IMR-90 (cell line): ENCODE measurements at regions not wholly inside any gene's neighbourhood (a gene's known extent, or its start where the extent isn't known, plus 50 kb on each side); places are given as distances from the start of the nearest gene placed in this dataset.

ENCODE experiments used
- ATAC-seq: fragments of 200-7000 bp; cut with Tn5 transposase; 2 replicates; pipeline ENCODE4 v1.9.1; 2020; ENCODE audit warnings: low read depth, mild to moderate bottlenecking, moderate library complexity
- BruUV-seq: library from RNA; stranded (reverse); fragments of 400-500 nt; replicated peaks from 2 replicates; lab custom pipeline; 2021; lab: Mats Ljungman, UMichigan
- CTCF ChIA-PET: fragments of 300-600 bp; formaldehyde crosslinking; extraction: SDS; loops from one replicate; lab custom pipeline; 2021; ENCODE audit warnings: antibody characterized with exemption; lab: Yijun Ruan, JAX
- POLR2A ChIA-PET: fragments of 300-600 bp; sonication (Branson Sonifier 250); formaldehyde crosslinking; loops from one replicate; lab custom pipeline; 2022; ENCODE audit warnings: antibody characterized with exemption; ENCODE audit not compliant: unreplicated experiment; lab: Charles Lee
- DNase-seq: peaks from one replicate; pipeline ENCODE4 v3.0.0; 2013
- H2AFZ ChIP-seq: replicated peaks from 2 replicates; pipeline ENCODE3; 2013; ENCODE audit warnings: low read length, mild to moderate bottlenecking; ENCODE audit not compliant: poor library complexity
- H2AK5ac ChIP-seq: 2 replicates; pipeline ENCODE4 v1.6.1; 2013; ENCODE audit warnings: low read depth, low read length, inconsistent platforms
- H2AK9ac ChIP-seq: replicated peaks from 2 replicates; pipeline ENCODE3; 2013; ENCODE audit warnings: mild to moderate bottlenecking, low read depth, low read length, moderate library complexity; ENCODE audit not compliant: poor library complexity
- H2BK120ac ChIP-seq: 2 replicates; pipeline ENCODE4 v1.6.1; 2013; ENCODE audit warnings: low read depth, low read length, inconsistent platforms
- H2BK15ac ChIP-seq: 3 replicates; pipeline ENCODE4 v1.6.1; 2013; ENCODE audit warnings: low read depth, low read length, inconsistent platforms
- H2BK20ac ChIP-seq: 2 replicates; pipeline ENCODE4 v1.6.1; 2013; ENCODE audit warnings: low read depth, mild to moderate bottlenecking, inconsistent platforms, low read length, moderate library complexity
- H2BK5ac ChIP-seq: 2 replicates; pipeline ENCODE4 v1.6.1; 2013; ENCODE audit warnings: mild to moderate bottlenecking, low read depth, low read length, inconsistent platforms; ENCODE audit not compliant: poor library complexity, severe bottlenecking
- H3K14ac ChIP-seq: replicated peaks from 2 replicates; pipeline ENCODE4 v1.6.1; 2013; ENCODE audit warnings: low read depth, low read length, inconsistent platforms
- H3K18ac ChIP-seq: 2 replicates; pipeline ENCODE4 v1.6.1; 2013; ENCODE audit warnings: low read depth, low read length, control low read depth
- H3K23ac ChIP-seq: 2 replicates; pipeline ENCODE4 v1.6.1; 2013; ENCODE audit warnings: low read depth, low read length, inconsistent platforms
- H3K27ac ChIP-seq: 2 replicates; pipeline ENCODE4 v1.5.1; 2013; ENCODE audit warnings: mild to moderate bottlenecking, control low read depth, low read length; ENCODE audit not compliant: insufficient read depth
- H3K27me3 ChIP-seq: 2 replicates; pipeline ENCODE4 v1.6.1; 2013; ENCODE audit warnings: low read length; ENCODE audit not compliant: control insufficient read depth, insufficient read depth
- H3K36me3 ChIP-seq: 2 replicates; pipeline ENCODE4 v1.6.1; 2013; ENCODE audit warnings: low read length, mixed read lengths; ENCODE audit not compliant: control insufficient read depth, insufficient read depth
- H3K4ac ChIP-seq: 2 replicates; pipeline ENCODE4 v1.6.1; 2013; ENCODE audit warnings: low read depth, low read length, inconsistent platforms
- H3K4me1 ChIP-seq: 2 replicates; pipeline ENCODE4 v1.6.1; 2013; ENCODE audit warnings: low read length, mixed read lengths; ENCODE audit not compliant: control insufficient read depth, insufficient read depth
- H3K4me2 ChIP-seq: 2 replicates; pipeline ENCODE4 v1.6.1; 2013; ENCODE audit warnings: low read depth, mild to moderate bottlenecking, control low read depth, low read length, moderate library complexity
- H3K4me3 ChIP-seq: 2 replicates; pipeline ENCODE4 v1.5.1; 2013; ENCODE audit warnings: low read depth, mild to moderate bottlenecking, control low read depth, low read length, moderate library complexity; ENCODE audit not compliant: insufficient read depth
- H3K56ac ChIP-seq: 2 replicates; pipeline ENCODE4 v1.6.1; 2013; ENCODE audit warnings: low read length, inconsistent platforms; ENCODE audit not compliant: insufficient read depth; ENCODE audit errors: extremely low read depth
- H3K79me1 ChIP-seq, 2 experiments: 2 replicates each; pipeline ENCODE4 v1.6.1; 2013; ENCODE audit warnings: low read length in 2 of 2, inconsistent platforms in 1 of 2, low read depth in 1 of 2
- H3K9ac ChIP-seq: 2 replicates; pipeline ENCODE4 v1.6.1; 2013; ENCODE audit warnings: low read depth, low read length, control low read depth
- H3K9me1 ChIP-seq: 2 replicates; pipeline ENCODE4 v1.6.1; 2013; ENCODE audit warnings: low read length, inconsistent platforms; ENCODE audit not compliant: insufficient read depth
- H3K9me3 ChIP-seq: 2 replicates; pipeline ENCODE4 v1.6.1; 2013; ENCODE audit warnings: low read length; ENCODE audit not compliant: control insufficient read depth, insufficient read depth
- H4K20me1 ChIP-seq: 2 replicates; pipeline ENCODE4 v1.6.1; 2013; ENCODE audit warnings: low read length, inconsistent platforms; ENCODE audit not compliant: insufficient read depth
- H4K5ac ChIP-seq: 2 replicates; pipeline ENCODE4 v1.6.1; 2013; ENCODE audit warnings: mild to moderate bottlenecking, low read depth, low read length, control low read depth
- H4K8ac ChIP-seq, 2 experiments: 2 replicates each; pipeline ENCODE4 v1.6.1; 2013; ENCODE audit warnings: low read depth in 2 of 2, low read length in 2 of 2, control low read depth in 1 of 2, inconsistent platforms in 1 of 2
- H4K91ac ChIP-seq: 2 replicates; pipeline ENCODE4 v1.6.1; 2013; ENCODE audit warnings: low read depth, low read length, inconsistent platforms; ENCODE audit not compliant: insufficient read depth
- BHLHE40 ChIP-seq: fragments of 150-350 bp; IDR thresholded peaks from 2 replicates; pipeline ENCODE4 v1.6.1; 2016; ENCODE audit warnings: mild to moderate bottlenecking, low read depth, low read length
- CEBPB ChIP-seq: IDR thresholded peaks from 2 replicates; pipeline ENCODE4 v1.6.1; 2012; ENCODE audit warnings: low read depth, low read length, improper control_type of control experiment
- CHD1 ChIP-seq: IDR thresholded peaks from 2 replicates; pipeline ENCODE4 v1.6.1; 2012; ENCODE audit warnings: low read depth, low read length, improper control_type of control experiment
- ELK1 ChIP-seq: fragments of 150-350 bp; IDR thresholded peaks from 2 replicates; pipeline ENCODE4 v1.6.1; 2016; ENCODE audit warnings: low read depth, mild to moderate bottlenecking, low read length, moderate library complexity, borderline replicate concordance
- MAFK ChIP-seq: IDR thresholded peaks from 2 replicates; pipeline ENCODE4 v1.6.1; 2012; ENCODE audit warnings: low read depth, low read length, improper control_type of control experiment
- POLR2A ChIP-seq: IDR thresholded peaks from 2 replicates; pipeline ENCODE4 v1.6.1; 2012; ENCODE audit warnings: mild to moderate bottlenecking, low read depth, low read length
- RAD21 ChIP-seq: IDR thresholded peaks from 2 replicates; pipeline ENCODE4 v1.6.1; 2012; ENCODE audit warnings: low read length, improper control_type of control experiment
- RCOR1 ChIP-seq: IDR thresholded peaks from 2 replicates; pipeline ENCODE4 v1.6.1; 2012; ENCODE audit warnings: mild to moderate bottlenecking, low read length, improper control_type of control experiment; ENCODE audit not compliant: insufficient replicate concordance
- RFX5 ChIP-seq: IDR thresholded peaks from 2 replicates; pipeline ENCODE4 v1.8.0; 2012; ENCODE audit warnings: low read depth, mild to moderate bottlenecking, low read length, moderate library complexity
- SMC3 ChIP-seq: fragments of 150-350 bp; IDR thresholded peaks from 2 replicates; pipeline ENCODE4 v1.6.1; 2016; ENCODE audit warnings: low read depth, mild to moderate bottlenecking, antibody characterized with exemption, low read length, moderate library complexity
- WGBS, 2 experiments: methylation state at CpG; one replicate each; pipeline versions ENCODE4 v1.1.5 to v1.1.7; 2013; ENCODE audit warnings: missing lambda C conversion rate in 2 of 2; ENCODE audit not compliant: insufficient read length in 1 of 2; ENCODE audit errors: extremely low coverage in 2 of 2; 5-methylcytosine and 5-hydroxymethylcytosine counted together
- dilution Hi-C: fragments of 300-500 bp; cut with HindIII; formaldehyde crosslinking; loops from one replicate; pipeline ENCODE4 v1.14.3; 2018; ENCODE audit warnings: low sequenced_read_pairs; ENCODE audit not compliant: unreplicated experiment
- in situ Hi-C: fragments of 300-500 bp; cut with MboI; formaldehyde crosslinking; loops from 3 replicates; pipeline ENCODE4 v1.14.3; 2019; ENCODE audit warnings: low sequenced_read_pairs, inconsistent platforms, mixed read lengths
- intact Hi-C: fragments of 100-400 bp; cut with micrococcal nuclease; formaldehyde crosslinking; loops from 2 replicates; pipeline ENCODE4 v1.10.0; 2022

GRCh38 chr5:22988937-22989336 is 135.8 kb upstream of the CDH12 start:
- no peak for TF ChIP-seq POLR2A
- no peak for TF ChIP-seq RCOR1
- TF ChIP-seq RAD21: no peak
- TF ChIP-seq BHLHE40: no peak
- no peak for TF ChIP-seq SMC3
- TF ChIP-seq CEBPB: no peak
- no peak for TF ChIP-seq ELK1
- TF ChIP-seq RFX5: no peak
- TF ChIP-seq CHD1: no peak
- no peak for TF ChIP-seq MAFK
- POLR2A ChIA-PET: no interaction called here

More at GRCh38 chr5:22988937-22989336, 135.8 kb upstream of the CDH12 start:
- Histone ChIP-seq H3K4ac (no peak overlapping the region), H2BK20ac (no peak overlapping the region), H3K79me1 (no peaks in the 10 kb centered on the region), H3K9me3 (peaks cover 7% of the 10 kb centered on the region), H3K36me3 (no peaks in the 10 kb centered on the region), H3K4me2 (no peak overlapping the region), H3K4me3 (no peak overlapping the region), H3K18ac (no peak overlapping the region), H4K5ac (no peak overlapping the region), H3K27ac (no peak overlapping the region), H2BK15ac (no peak overlapping the region), H2BK120ac (no peak overlapping the region), H3K4me1 (no peaks in the 10 kb centered on the region), H2BK5ac (no peak overlapping the region), H2AK5ac (no peak overlapping the region), H4K20me1 (no peaks in the 10 kb centered on the region), H3K56ac (no peak overlapping the region), H2AK9ac (no peak overlapping the region), H4K91ac (no peak overlapping the region), H4K8ac (no peak overlapping the region), H3K9me1 (no peaks in the 10 kb centered on the region), H3K9ac (no peak overlapping the region), H2AFZ (no peak overlapping the region), H3K23ac (no peak overlapping the region), H3K27me3 (no peaks in the 10 kb centered on the region), H3K14ac (no peak overlapping the region)
- WGBS, 2 experiments: no CpG with 5 or more reads among the region's 6 CpGs
- intact Hi-C loops (no loop called here), dilution Hi-C loops (no loop called here), in situ Hi-C loops (no loop called here)
- no TSS peak for BruUV-seq
- no peak for DNase-seq
- CTCF ChIA-PET: no interaction called here
- no peak for ATAC-seq
